ENCODE measurements at regions not wholly inside any gene's neighbourhood (a gene's known extent, or its start where the extent isn't known, plus 50 kb on each side); places are given as distances from the start of the nearest gene placed in this dataset.

DNA sequence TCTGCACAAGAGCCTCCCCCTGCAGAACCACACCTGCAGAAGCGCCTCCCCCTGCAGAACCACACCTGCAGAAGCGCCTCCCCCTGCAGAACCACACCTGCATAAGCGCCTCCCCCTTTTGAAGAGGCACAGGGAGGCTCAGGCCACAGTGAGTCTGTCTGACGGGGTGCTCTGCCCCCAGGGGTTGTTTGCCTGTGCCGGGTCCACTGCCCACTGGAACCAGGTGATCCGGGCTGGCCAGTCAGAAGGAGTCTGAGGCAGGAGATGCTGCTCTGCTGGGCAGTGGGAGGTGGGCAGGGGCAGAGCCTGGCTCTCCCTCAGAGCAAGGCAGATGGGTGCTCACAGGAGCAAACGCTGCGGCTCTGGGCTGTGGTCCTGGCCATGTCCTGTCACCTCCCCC lies 60.8 kb upstream of the RNU6ATAC start:
- no peaks in the 10 kb centered on the region for H3K36me3 ChIP-seq (ENCODE audit: control insufficient read depth in 1 of 2, insufficient read depth in 2 of 2, low read length in 2 of 2)
- no peak for DNase-seq (ENCODE audit: low read depth, low spot score)
- H3K9me3 ChIP-seq (ENCODE audit: control insufficient read depth in 1 of 2, insufficient read depth in 1 of 2, low read depth in 1 of 2, low read length in 2 of 2), result no peaks in the 10 kb centered on the region
- H3K4me2 ChIP-seq (ENCODE audit: low read length), result no peak overlapping the region
- intact Hi-C loops (cut with micrococcal nuclease), result no loop called here
- H3K27me3 ChIP-seq (ENCODE audit: insufficient read depth, low read length), result no peaks in the 10 kb centered on the region
- H2AFZ ChIP-seq (ENCODE audit: low read depth, low read length, poor library complexity, severe bottlenecking), result no peak overlapping the region
- H3K4me1 ChIP-seq (ENCODE audit: control insufficient read depth in 1 of 2, insufficient read depth in 2 of 2, low read length in 2 of 2), result no peaks in the 10 kb centered on the region
- no peak for TF ChIP-seq CEBPB (IDR thresholded peaks at IDR 0.05; ENCODE audit: low read depth)
- TF ChIP-seq, protein P1, sequence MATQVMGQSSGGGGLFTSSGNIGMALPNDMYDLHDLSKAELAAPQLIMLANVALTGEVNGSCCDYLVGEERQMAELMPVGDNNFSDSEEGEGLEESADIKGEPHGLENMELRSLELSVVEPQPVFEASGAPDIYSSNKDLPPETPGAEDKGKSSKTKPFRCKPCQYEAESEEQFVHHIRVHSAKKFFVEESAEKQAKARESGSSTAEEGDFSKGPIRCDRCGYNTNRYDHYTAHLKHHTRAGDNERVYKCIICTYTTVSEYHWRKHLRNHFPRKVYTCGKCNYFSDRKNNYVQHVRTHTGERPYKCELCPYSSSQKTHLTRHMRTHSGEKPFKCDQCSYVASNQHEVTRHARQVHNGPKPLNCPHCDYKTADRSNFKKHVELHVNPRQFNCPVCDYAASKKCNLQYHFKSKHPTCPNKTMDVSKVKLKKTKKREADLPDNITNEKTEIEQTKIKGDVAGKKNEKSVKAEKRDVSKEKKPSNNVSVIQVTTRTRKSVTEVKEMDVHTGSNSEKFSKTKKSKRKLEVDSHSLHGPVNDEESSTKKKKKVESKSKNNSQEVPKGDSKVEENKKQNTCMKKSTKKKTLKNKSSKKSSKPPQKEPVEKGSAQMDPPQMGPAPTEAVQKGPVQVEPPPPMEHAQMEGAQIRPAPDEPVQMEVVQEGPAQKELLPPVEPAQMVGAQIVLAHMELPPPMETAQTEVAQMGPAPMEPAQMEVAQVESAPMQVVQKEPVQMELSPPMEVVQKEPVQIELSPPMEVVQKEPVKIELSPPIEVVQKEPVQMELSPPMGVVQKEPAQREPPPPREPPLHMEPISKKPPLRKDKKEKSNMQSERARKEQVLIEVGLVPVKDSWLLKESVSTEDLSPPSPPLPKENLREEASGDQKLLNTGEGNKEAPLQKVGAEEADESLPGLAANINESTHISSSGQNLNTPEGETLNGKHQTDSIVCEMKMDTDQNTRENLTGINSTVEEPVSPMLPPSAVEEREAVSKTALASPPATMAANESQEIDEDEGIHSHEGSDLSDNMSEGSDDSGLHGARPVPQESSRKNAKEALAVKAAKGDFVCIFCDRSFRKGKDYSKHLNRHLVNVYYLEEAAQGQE (IDR thresholded peaks at IDR 0.05; ENCODE audit: low read depth), result no peak
- no peak for TF ChIP-seq EZH2phosphoT487 (IDR thresholded peaks at IDR 0.05; ENCODE audit: borderline replicate concordance)
- TF ChIP-seq JUND (IDR thresholded peaks at IDR 0.05), result no peak
- no peak for TF ChIP-seq CBX3 (IDR thresholded peaks at IDR 0.05; ENCODE audit: low read depth)
- CTCF ChIA-PET, result no interaction called here
- no peaks in the 10 kb centered on the region for H3K79me2 ChIP-seq (ENCODE audit: insufficient read depth, low read length)
- no peak overlapping the region for H3K27ac ChIP-seq (ENCODE audit: low read depth, low read length)
- BruUV-seq (replicated peaks), result no TSS peak
- POLR2A ChIA-PET, result no interaction called here
- RAD21 ChIA-PET (ENCODE audit: low non-redundant PET in 1 of 2, low total read pairs in 2 of 2, uncharacterized antibody in 2 of 2, unreplicated experiment in 2 of 2), result no interaction called here
- H3K9ac ChIP-seq (ENCODE audit: low read length), result no peak overlapping the region
- H3K9me2 ChIP-seq (ENCODE audit: insufficient read depth), result no peaks in the 10 kb centered on the region
- ATAC-seq, result no peak
- no peak overlapping the region for H3K4me3 ChIP-seq (replicated peaks in 1 of 2; ENCODE audit: low read depth in 1 of 2, low read length in 2 of 2)
- no peaks in the 10 kb centered on the region for H4K20me1 ChIP-seq (ENCODE audit: insufficient read depth)

DNA sequence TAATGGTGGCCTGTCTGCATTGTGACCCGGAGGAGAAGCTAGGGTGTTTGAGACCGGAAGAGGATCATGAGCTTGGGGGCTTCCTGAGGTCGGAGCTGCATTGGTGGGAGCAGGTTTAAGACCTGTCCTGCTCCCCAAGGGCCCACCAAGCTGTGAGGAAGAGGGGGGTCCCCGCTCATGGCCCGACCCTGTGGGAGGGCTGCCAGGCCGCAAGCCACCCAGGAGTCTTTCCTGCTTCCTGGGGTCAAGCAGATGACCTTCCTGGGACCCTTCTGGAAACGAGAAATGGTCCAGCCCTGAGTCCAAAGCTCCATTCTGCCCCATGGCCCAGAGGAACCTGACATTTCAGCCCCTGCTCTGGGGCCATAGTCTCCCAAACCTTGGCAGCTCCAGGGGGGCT lies 61.5 kb upstream of the RNU6ATAC start:
- H3K9me3 ChIP-seq (ENCODE audit: control insufficient read depth in 1 of 2, insufficient read depth in 1 of 2, low read depth in 1 of 2, low read length in 2 of 2), result no peaks in the 10 kb centered on the region
- H3K27me3 ChIP-seq (ENCODE audit: insufficient read depth, low read length), result no peaks in the 10 kb centered on the region
- H2AFZ ChIP-seq (ENCODE audit: low read depth, low read length, poor library complexity, severe bottlenecking), result no peak overlapping the region
- no peaks in the 10 kb centered on the region for H3K4me1 ChIP-seq (ENCODE audit: control insufficient read depth in 1 of 2, insufficient read depth in 2 of 2, low read length in 2 of 2)
- no peak overlapping the region for H3K4me3 ChIP-seq (replicated peaks in 1 of 2; ENCODE audit: low read depth in 1 of 2, low read length in 2 of 2)
- ChIA-PET CTCF (no interaction called here), RAD21 (ENCODE audit: low non-redundant PET in 1 of 2, low total read pairs in 2 of 2, uncharacterized antibody in 2 of 2, unreplicated experiment in 2 of 2) (no interaction called here), POLR2A (no interaction called here)
- no peaks in the 10 kb centered on the region for H4K20me1 ChIP-seq (ENCODE audit: insufficient read depth)
- H3K9me2 ChIP-seq (ENCODE audit: insufficient read depth), result no peaks in the 10 kb centered on the region
- H3K36me3 ChIP-seq (ENCODE audit: control insufficient read depth in 1 of 2, insufficient read depth in 2 of 2, low read length in 2 of 2), result no peaks in the 10 kb centered on the region
- TF ChIP-seq, protein P2, sequence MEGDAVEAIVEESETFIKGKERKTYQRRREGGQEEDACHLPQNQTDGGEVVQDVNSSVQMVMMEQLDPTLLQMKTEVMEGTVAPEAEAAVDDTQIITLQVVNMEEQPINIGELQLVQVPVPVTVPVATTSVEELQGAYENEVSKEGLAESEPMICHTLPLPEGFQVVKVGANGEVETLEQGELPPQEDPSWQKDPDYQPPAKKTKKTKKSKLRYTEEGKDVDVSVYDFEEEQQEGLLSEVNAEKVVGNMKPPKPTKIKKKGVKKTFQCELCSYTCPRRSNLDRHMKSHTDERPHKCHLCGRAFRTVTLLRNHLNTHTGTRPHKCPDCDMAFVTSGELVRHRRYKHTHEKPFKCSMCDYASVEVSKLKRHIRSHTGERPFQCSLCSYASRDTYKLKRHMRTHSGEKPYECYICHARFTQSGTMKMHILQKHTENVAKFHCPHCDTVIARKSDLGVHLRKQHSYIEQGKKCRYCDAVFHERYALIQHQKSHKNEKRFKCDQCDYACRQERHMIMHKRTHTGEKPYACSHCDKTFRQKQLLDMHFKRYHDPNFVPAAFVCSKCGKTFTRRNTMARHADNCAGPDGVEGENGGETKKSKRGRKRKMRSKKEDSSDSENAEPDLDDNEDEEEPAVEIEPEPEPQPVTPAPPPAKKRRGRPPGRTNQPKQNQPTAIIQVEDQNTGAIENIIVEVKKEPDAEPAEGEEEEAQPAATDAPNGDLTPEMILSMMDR (IDR thresholded peaks at IDR 0.05 in 2 of 3, conservative IDR thresholded peaks at IDR 0.05 in 1 of 3; ENCODE audit: borderline replicate concordance in 1 of 3, insufficient read depth in 1 of 3, low read depth in 2 of 3, low read length in 2 of 3), result no peak
- TF ChIP-seq, protein P1 (IDR thresholded peaks at IDR 0.05; ENCODE audit: low read depth), result no peak
- no peak for TF ChIP-seq SIN3A (IDR thresholded peaks at IDR 0.05; ENCODE audit: low read depth)
- no peak for TF ChIP-seq CEBPB (IDR thresholded peaks at IDR 0.05; ENCODE audit: low read depth)
- no peak for TF ChIP-seq EZH2phosphoT487 (IDR thresholded peaks at IDR 0.05; ENCODE audit: borderline replicate concordance)
- no peak for TF ChIP-seq ZNF274 (IDR thresholded peaks at IDR 0.05; ENCODE audit: low read depth, low read length)
- TF ChIP-seq EZH2 (IDR thresholded peaks at IDR 0.05), result no peak
- no peak for TF ChIP-seq POLR2AphosphoS5 (IDR thresholded peaks at IDR 0.05; ENCODE audit: low read depth, low read length)
- no peak for TF ChIP-seq JUND (IDR thresholded peaks at IDR 0.05)
- no peak for TF ChIP-seq POLR2A (IDR thresholded peaks at IDR 0.05; ENCODE audit: borderline replicate concordance, extremely low read depth, insufficient read depth, insufficient read length)
- no peak for TF ChIP-seq SP1 (IDR thresholded peaks at IDR 0.05; ENCODE audit: low read depth)
- no peak overlapping the region for H3K4me2 ChIP-seq (ENCODE audit: low read length)
- no peak overlapping the region for H3K9ac ChIP-seq (ENCODE audit: low read length)
- no peak overlapping the region for H3K27ac ChIP-seq (ENCODE audit: low read depth, low read length)
- BruUV-seq (replicated peaks), result no TSS peak
- no peak for ATAC-seq
- DNase-seq (ENCODE audit: low read depth, low spot score), result no peak
- H3K79me2 ChIP-seq (ENCODE audit: insufficient read depth, low read length), result no peaks in the 10 kb centered on the region
- intact Hi-C loops (cut with micrococcal nuclease), result no loop called here
